Putamen (tissue), 1 donor: ENCODE measurements at regions not wholly inside any gene's neighbourhood (a gene's known extent, or its start where the extent isn't known, plus 50 kb on each side); places are given as distances from the start of the nearest gene placed in this dataset.

Experiments used
- DNase-seq: peaks from one replicate; pipeline ENCODE4 v3.0.0-alpha.2; 2016; ENCODE audit warnings: low spot score

GRCh38 chr2:19846567-19846966 is 55.2 kb downstream of the TTC32 start:
- DNase-seq = no peak

- DNase-seq = no peak
Observed at GRCh38 chr2:19846030-19846429, 55.8 kb downstream of the TTC32 start.

GRCh38 chr2:19845323-19845920 is 56.4 kb downstream of the TTC32 start:
- DNase-seq = no peak

- no peak for DNase-seq
Observed at GRCh38 chr2:19844750-19845149, 57.0 kb downstream of the TTC32 start.

GRCh38 chr2:19843992-19844515 is 57.7 kb downstream of the TTC32 start:
- no peak for DNase-seq

- DNase-seq = no peak
Observed at GRCh38 chr2:19841918-19842693, 59.7 kb downstream of the TTC32 start.

- no peak for DNase-seq
Observed at GRCh38 chr2:19839438-19839837, 62.3 kb downstream of the TTC32 start.

- DNase-seq = no peak
Observed at GRCh38 chr2:19838616-19839015, 63.2 kb downstream of the TTC32 start.

- no peak for DNase-seq
Observed at GRCh38 chr2:19837235-19837766, 64.5 kb downstream of the TTC32 start.

- DNase-seq = no peak
Observed at GRCh38 chr2:19835781-19836281, 66.0 kb downstream of the TTC32 start.

- DNase-seq = no peak
Observed at GRCh38 chr2:19833978-19834377, 67.8 kb downstream of the TTC32 start.

GRCh38 chr2:19829672-19830071 is 72.1 kb downstream of the TTC32 start:
- no peak for DNase-seq

- DNase-seq = no peak
Observed at GRCh38 chr2:19826874-19827273, 74.9 kb downstream of the TTC32 start.

- DNase-seq = no peak
Observed at GRCh38 chr2:19823507-19823906, 78.3 kb downstream of the TTC32 start.

GRCh38 chr2:19819097-19820065 is 82.4 kb downstream of the TTC32 start:
- DNase-seq = no peak

GRCh38 chr2:19818543-19818942 is 83.2 kb downstream of the TTC32 start:
- no peak for DNase-seq

GRCh38 chr2:19818039-19818438 is 83.7 kb downstream of the TTC32 start:
- no peak for DNase-seq

GRCh38 chr2:19815746-19816145 is 86.0 kb downstream of the TTC32 start:
- no peak for DNase-seq

GRCh38 chr2:19812166-19812565 is 89.6 kb downstream of the TTC32 start:
- no peak for DNase-seq

GRCh38 chr2:19811186-19811585 is 90.6 kb downstream of the TTC32 start:
- no peak for DNase-seq

GRCh38 chr2:19810637-19811036 is 91.1 kb downstream of the TTC32 start:
- DNase-seq = peak; percentile 6

GRCh38 chr2:19810148-19810547 is 91.6 kb downstream of the TTC32 start:
- no peak for DNase-seq
